GM23338 (cell line): ENCODE measurements at regions not wholly inside any gene's neighbourhood (a gene's known extent, or its start where the extent isn't known, plus 50 kb on each side); places are given as distances from the start of the nearest gene placed in this dataset.

Experiments
- ATAC-seq: fragments of 200-7000 bp; cut with Tn5 transposase; 3 replicates; pipeline ENCODE4 v1.9.1; 2020
- DNase-seq: peaks from one replicate; pipeline ENCODE4 v3.0.0-alpha.2; 2015; ENCODE audit warnings: low spot score
- H2AFZ ChIP-seq: fragments of 200-600 bp; sonication (generic); 2 replicates; pipeline ENCODE4 v1.8.0; 2016; ENCODE audit warnings: antibody characterized with exemption, mild to moderate bottlenecking, moderate library complexity
- H3F3A ChIP-seq: fragments of 200-600 bp; sonication (generic); replicated peaks from 2 replicates; pipeline ENCODE4 v1.8.0; 2017; ENCODE audit warnings: antibody characterized with exemption, mixed run types, low read depth
- H3K27ac ChIP-seq: fragments of 200-600 bp; sonication (generic); 2 replicates; pipeline ENCODE4 v1.6.1; 2016; ENCODE audit warnings: low read depth
- H3K27me3 ChIP-seq: fragments of 200-600 bp; sonication (generic); 2 replicates; pipeline ENCODE4 v1.8.0; 2016; ENCODE audit warnings: mild to moderate bottlenecking, mixed run types, moderate library complexity; ENCODE audit not compliant: insufficient read depth
- H3K36me3 ChIP-seq: fragments of 200-600 bp; sonication (generic); 2 replicates; pipeline ENCODE4 v1.8.0; 2016; ENCODE audit warnings: mild to moderate bottlenecking; ENCODE audit not compliant: insufficient read depth
- H3K4me1 ChIP-seq: fragments of 200-600 bp; sonication (generic); 2 replicates; pipeline ENCODE4 v1.8.0; 2016; ENCODE audit warnings: mild to moderate bottlenecking, moderate library complexity; ENCODE audit not compliant: insufficient read depth
- H3K4me2 ChIP-seq: fragments of 200-600 bp; sonication (generic); 2 replicates; pipeline ENCODE4 v1.7.1; 2017; ENCODE audit warnings: mixed run types
- H3K4me3 ChIP-seq: fragments of 200-600 bp; sonication (generic); 2 replicates; pipeline ENCODE4 v1.6.1; 2016; ENCODE audit warnings: mixed run types
- H3K79me2 ChIP-seq: fragments of 200-600 bp; sonication (generic); replicated peaks from 2 replicates; pipeline ENCODE4 v1.8.0; 2017; ENCODE audit warnings: mild to moderate bottlenecking; ENCODE audit not compliant: insufficient read depth
- H3K9me2 ChIP-seq: fragments of 200-600 bp; sonication (generic); 2 replicates; pipeline ENCODE4 v1.8.0; 2017; ENCODE audit not compliant: insufficient read depth
- H4K20me1 ChIP-seq: fragments of 200-600 bp; sonication (generic); replicated peaks from 2 replicates; pipeline ENCODE4 v1.8.0; 2017; ENCODE audit warnings: mild to moderate bottlenecking; ENCODE audit not compliant: insufficient read depth
- H3K27ac Mint-ChIP-seq: 2 replicates; pipeline ENCODE4 v1.8.0; 2020; ENCODE audit warnings: inconsistent platforms, mild to moderate bottlenecking, moderate library complexity, mixed read lengths
- H3K27me3 Mint-ChIP-seq: 3 replicates; pipeline ENCODE4 v1.8.0; 2022; ENCODE audit warnings: low read depth, mild to moderate bottlenecking, moderate library complexity, mixed read lengths, inconsistent platforms; ENCODE audit not compliant: insufficient read depth, poor library complexity
- H3K36me3 Mint-ChIP-seq: 3 replicates; pipeline ENCODE4 v1.8.0; 2021; ENCODE audit warnings: low read depth, mild to moderate bottlenecking, inconsistent platforms, moderate library complexity, mixed read lengths
- H3K4me1 Mint-ChIP-seq: 3 replicates; pipeline ENCODE4 v1.8.0; 2020; ENCODE audit warnings: mild to moderate bottlenecking, inconsistent platforms, mixed read lengths
- H3K4me3 Mint-ChIP-seq: 3 replicates; pipeline ENCODE4 v1.8.0; 2021; ENCODE audit warnings: moderate library complexity, mild to moderate bottlenecking, inconsistent platforms, mixed read lengths
- H3K9me3 Mint-ChIP-seq: 3 replicates; pipeline ENCODE4 v1.8.0; 2020; ENCODE audit warnings: moderate library complexity, mild to moderate bottlenecking, inconsistent platforms, mixed read lengths
- CREB1 ChIP-seq: fragments of 250-450 bp; sonication (Bioruptor Pico); IDR thresholded peaks from 2 replicates; pipeline ENCODE4 v1.5.0; 2020; ENCODE audit warnings: low read depth, mild to moderate bottlenecking, moderate library complexity
- CTCF ChIP-seq, 2 experiments: fragments of 200-600 bp in 1 of 2; sonication (generic) in 1 of 2; conservative IDR thresholded peaks; 2 replicates each; pipeline versions ENCODE4 v1.5.1 to v1.6.1; 2016 to 2017; ENCODE audit warnings: antibody characterized with exemption in 2 of 2, low read depth in 2 of 2, mild to moderate bottlenecking in 2 of 2, moderate library complexity in 1 of 2
- ETS1 ChIP-seq: IDR thresholded peaks from 2 replicates; pipeline ENCODE4 v1.6.1; 2016; ENCODE audit warnings: antibody characterized with exemption
- EZH2 ChIP-seq: fragments of 200-600 bp; sonication (generic); IDR thresholded peaks from one replicate; pipeline ENCODE4 v1.8.0; 2017; ENCODE audit warnings: antibody characterized with exemption, mild to moderate bottlenecking, low read depth; ENCODE audit not compliant: unreplicated experiment
- EZH2phosphoT487 ChIP-seq: fragments of 200-600 bp; sonication (generic); IDR thresholded peaks from one replicate; pipeline ENCODE4 v1.8.1; 2018; ENCODE audit warnings: antibody characterized with exemption; ENCODE audit not compliant: unreplicated experiment
- JUNB ChIP-seq: IDR thresholded peaks from one replicate; pipeline ENCODE4 v1.6.1; 2016; ENCODE audit warnings: antibody characterized with exemption; ENCODE audit not compliant: unreplicated experiment
- NANOG ChIP-seq: IDR thresholded peaks from 2 replicates; pipeline ENCODE4 v1.6.1; 2016; ENCODE audit warnings: antibody characterized with exemption, borderline replicate concordance
- POLR2AphosphoS5 ChIP-seq: IDR thresholded peaks from 2 replicates; pipeline ENCODE4 v1.6.1; 2016; ENCODE audit warnings: antibody characterized with exemption, low read depth
- REST ChIP-seq: IDR thresholded peaks from one replicate; pipeline ENCODE4 v1.6.1; 2018; ENCODE audit warnings: antibody characterized with exemption; ENCODE audit not compliant: unreplicated experiment
- STAT1 ChIP-seq: IDR thresholded peaks from one replicate; pipeline ENCODE4 v1.6.1; 2016; ENCODE audit warnings: antibody characterized with exemption; ENCODE audit not compliant: unreplicated experiment
- ZNF114 ChIP-seq: fragments of 250-450 bp; sonication (Bioruptor Pico); IDR thresholded peaks from 2 replicates; pipeline ENCODE4 v1.5.0; 2020; ENCODE audit warnings: mild to moderate bottlenecking, moderate library complexity
- ZNF331 ChIP-seq: fragments of 250-450 bp; sonication (Bioruptor Pico); IDR thresholded peaks from 2 replicates; pipeline ENCODE4 v1.5.0; 2020; ENCODE audit warnings: low read depth, mild to moderate bottlenecking, moderate library complexity
- ZNF462 ChIP-seq: fragments of 250-450 bp; sonication (Bioruptor Pico); IDR thresholded peaks from 2 replicates; pipeline ENCODE4 v1.5.0; 2020; ENCODE audit warnings: mild to moderate bottlenecking, moderate library complexity

- Histone ChIP-seq H2AFZ (peak overlapping the region; percentile 75; the same call in 1 of the 2 replicates), H3K4me3 (no peak overlapping the region), H3K27me3 (no peaks in the 10 kb centered on the region), H3K79me2 (no peaks in the 10 kb centered on the region), H3K36me3 (no peaks in the 10 kb centered on the region), H3K9me2 (no peaks in the 10 kb centered on the region), H3F3A (no peaks in the 10 kb centered on the region), H3K27ac (no peak overlapping the region), H4K20me1 (no peaks in the 10 kb centered on the region), H3K4me1 (peaks cover 7% of the 10 kb centered on the region; the same call in 1 of the 2 replicates), H3K4me2 (no peak overlapping the region)
- Mint-ChIP-seq H3K4me3 (no peak overlapping the region), H3K27ac (no peak overlapping the region), H3K9me3 (no peaks in the 10 kb centered on the region; the same call in 2 of the 3 replicates), H3K27me3 (no peaks in the 10 kb centered on the region), H3K36me3 (no peaks in the 10 kb centered on the region), H3K4me1 (peaks cover 14% of the 10 kb centered on the region)
- TF ChIP-seq EZH2, result no peak
- no peak for TF ChIP-seq EZH2phosphoT487
- no peak for TF ChIP-seq REST
- no peak for TF ChIP-seq STAT1
- no peak for TF ChIP-seq CTCF (conservative IDR thresholded peaks at IDR 0.05; ENCODE audit: low read depth in 2 of 2)
- TF ChIP-seq POLR2AphosphoS5, result no peak
- no peak for TF ChIP-seq ZNF114
- no peak for TF ChIP-seq ETS1
- TF ChIP-seq NANOG, result no peak
- TF ChIP-seq CREB1 (CRISPR knock-in tag), result no peak
- no peak for TF ChIP-seq JUNB
- no peak for TF ChIP-seq ZNF462
- no peak for TF ChIP-seq ZNF331
- no peak for DNase-seq
- ATAC-seq, result no peak
These were observed 98.3 kb upstream of the MYOCD start for GRCh38 chr17:12567077-12568053.
